GM12878 (cell line): ENCODE measurements at regions not wholly inside any gene's neighbourhood (a gene's known extent, or its start where the extent isn't known, plus 50 kb on each side); places are given as distances from the start of the nearest gene placed in this dataset.

Experiments used
- ATAC-seq: fragments of 200-7000 bp; cut with Tn5 transposase; 3 replicates; pipeline ENCODE4 v1.9.1; 2020; ENCODE audit warnings: mild to moderate bottlenecking, moderate library complexity
- BruUV-seq: library from RNA; stranded (reverse); fragments of 400-500 nt; replicated peaks from 2 replicates; lab custom pipeline; 2021; lab: Mats Ljungman, UMichigan
- CTCF ChIA-PET: fragments of 300-600 bp; sonication (Branson Sonifier 250); formaldehyde crosslinking; extraction: SDS; loops from one replicate; lab custom pipeline; 2021; ENCODE audit warnings: inconsistent platforms; lab: Yijun Ruan, JAX
- POLR2A ChIA-PET: fragments of 350-600 bp; formaldehyde crosslinking; extraction: SDS; loops from one replicate; lab custom pipeline; 2021; ENCODE audit warnings: inconsistent platforms; lab: Charles Lee
- RAD21 ChIA-PET: fragments of 300-600 bp; sonication (Branson Sonifier 250); formaldehyde crosslinking; loops from one replicate; lab custom pipeline; 2023; ENCODE audit warnings: antibody characterized with exemption; ENCODE audit not compliant: unreplicated experiment; lab: Charles Lee
- SMC1A ChIA-PET: fragments of 300-600 bp; sonication (Branson Sonifier 250); formaldehyde crosslinking; loops from one replicate; lab custom pipeline; 2023; ENCODE audit not compliant: unreplicated experiment, uncharacterized antibody; lab: Charles Lee
- DNase-seq: peaks from one replicate; pipeline ENCODE4 v3.0.0-alpha.2; 2011; ENCODE audit warnings: low read depth, low spot score
- FAIRE-seq: peaks from 3 replicates; lab custom pipeline; 2011; peaks lifted over from hg19 to GRCh38; lab: Jason Lieb, UNC
- H2AFZ ChIP-seq: 2 replicates; pipeline ENCODE4 v1.6.0; 2011; ENCODE audit warnings: low read depth, low read length, control low read depth; ENCODE audit not compliant: control insufficient read depth
- H3K27ac ChIP-seq: 2 replicates; pipeline ENCODE4 v1.5.1; 2011; ENCODE audit warnings: control low read depth; ENCODE audit not compliant: control insufficient read depth, insufficient read depth
- H3K27me3 ChIP-seq, 2 experiments: replicated peaks in 1 of 2; 2 replicates each; pipeline versions ENCODE4 v1.6.0 to v1.6.1; 2011; ENCODE audit warnings: low read length in 1 of 2; ENCODE audit not compliant: control insufficient read depth in 2 of 2, insufficient read depth in 2 of 2
- H3K36me3 ChIP-seq, 2 experiments: 2 replicates each; pipeline ENCODE4 v1.5.1; 2011; ENCODE audit warnings: low read length in 1 of 2; ENCODE audit not compliant: control insufficient read depth in 2 of 2, insufficient read depth in 2 of 2
- H3K4me1 ChIP-seq: 2 replicates; pipeline ENCODE4 v1.6.1; 2011; ENCODE audit warnings: mild to moderate bottlenecking, low read length, moderate library complexity, mixed read lengths; ENCODE audit not compliant: control insufficient read depth, insufficient read depth
- H3K4me2 ChIP-seq: 2 replicates; pipeline ENCODE4 v1.6.0; 2011; ENCODE audit warnings: control low read depth; ENCODE audit not compliant: control insufficient read depth, insufficient read depth
- H3K4me3 ChIP-seq: fragments of 200-600 bp; sonication (generic); 2 replicates; pipeline ENCODE4 v1.5.1; 2016
- H3K79me2 ChIP-seq: 2 replicates; pipeline ENCODE4 v1.6.0; 2011; ENCODE audit warnings: low read length; ENCODE audit not compliant: control insufficient read depth, insufficient read depth
- H3K9ac ChIP-seq: 2 replicates; pipeline ENCODE4 v1.8.0; 2011; ENCODE audit warnings: low read length, control low read depth, mixed read lengths; ENCODE audit not compliant: control insufficient read depth, insufficient read depth
- H3K9me3 ChIP-seq: replicated peaks from 3 replicates; pipeline ENCODE4 v1.5.1; 2011; ENCODE audit warnings: mild to moderate bottlenecking, low read length; ENCODE audit not compliant: control insufficient read depth, insufficient read depth
- H4K20me1 ChIP-seq: 2 replicates; pipeline ENCODE4 v1.6.0; 2011; ENCODE audit not compliant: control insufficient read depth, insufficient read depth
- ATF2 ChIP-seq: IDR thresholded peaks from 2 replicates; pipeline ENCODE4 v1.6.1; 2012; ENCODE audit warnings: low read length, inconsistent platforms
- BCLAF1 ChIP-seq: fragments of 450-650 bp; IDR thresholded peaks from 2 replicates; pipeline ENCODE4 v1.6.1; 2017; ENCODE audit warnings: antibody characterized with exemption, mild to moderate bottlenecking, moderate library complexity
- FOXM1 ChIP-seq: IDR thresholded peaks from 2 replicates; pipeline ENCODE4 v1.6.1; 2012; ENCODE audit warnings: low read depth, mild to moderate bottlenecking, inconsistent platforms, low read length, moderate library complexity
- IKZF2 ChIP-seq, 2 experiments: fragments of 450-650 bp; IDR thresholded peaks; 2 replicates each; pipeline ENCODE4 v1.6.1; 2017; ENCODE audit warnings: mild to moderate bottlenecking in 2 of 2, moderate library complexity in 2 of 2
- IRF3 ChIP-seq: fragments of 450-650 bp; IDR thresholded peaks from 2 replicates; pipeline ENCODE4 v1.6.1; 2014; ENCODE audit warnings: mild to moderate bottlenecking
- LARP7 ChIP-seq: fragments of 450-650 bp; IDR thresholded peaks from 2 replicates; pipeline ENCODE4 v1.6.1; 2017; ENCODE audit warnings: mild to moderate bottlenecking
- PAX8 ChIP-seq: fragments of 450-650 bp; IDR thresholded peaks from 2 replicates; pipeline ENCODE4 v1.6.1; 2017; ENCODE audit warnings: mild to moderate bottlenecking, moderate library complexity
- PBX3 ChIP-seq: IDR thresholded peaks from 2 replicates; pipeline ENCODE4 v1.6.1; 2011; ENCODE audit warnings: mild to moderate bottlenecking, low read depth, low read length, moderate library complexity; ENCODE audit not compliant: insufficient replicate concordance
- RELA ChIP-seq: fragments of 450-650 bp; IDR thresholded peaks from 2 replicates; pipeline ENCODE4 v1.8.0; 2014; ENCODE audit warnings: borderline replicate concordance; ENCODE audit not compliant: partially characterized antibody
- RELB ChIP-seq: fragments of 450-650 bp; IDR thresholded peaks from 2 replicates; pipeline ENCODE4 v1.6.1; 2017; ENCODE audit warnings: low read depth, mild to moderate bottlenecking, moderate library complexity
- SMC3 ChIP-seq: IDR thresholded peaks from 2 replicates; pipeline ENCODE4 v1.6.1; 2011; ENCODE audit warnings: low read length, improper control_type of control experiment, borderline replicate concordance
- SPI1 ChIP-seq: IDR thresholded peaks from 2 replicates; pipeline ENCODE4 v1.6.1; 2011; ENCODE audit warnings: low read depth, mild to moderate bottlenecking, low read length, moderate library complexity, borderline replicate concordance; ENCODE audit not compliant: insufficient read depth
- STAT1 ChIP-seq: fragments of 450-650 bp; conservative IDR thresholded peaks from 2 replicates; pipeline ENCODE4 v1.6.1; 2014; ENCODE audit warnings: antibody characterized with exemption, mild to moderate bottlenecking
- WGBS: methylation state at CpG from one replicate; pipeline ENCODE4 v1.1.6; 2016; ENCODE audit warnings: low lambda C conversion rate; ENCODE audit not compliant: insufficient replicate concordance, insufficient coverage; ENCODE audit errors: missing lambda C conversion rate; 5-methylcytosine and 5-hydroxymethylcytosine counted together
- in situ Hi-C: fragments of 300-500 bp; cut with MboI; formaldehyde crosslinking; loops from 9 replicates; pipeline ENCODE4 v1.14.3; 2018; ENCODE audit warnings: mixed read lengths
- intact Hi-C: fragments of 100-400 bp; cut with micrococcal nuclease; formaldehyde crosslinking; loops from one replicate; pipeline ENCODE4 v1.14.2; 2022; ENCODE audit not compliant: unreplicated experiment

- SMC1A ChIA-PET, result no interaction called here
- DNase-seq, result no peak
- no peaks in the 10 kb centered on the region for H3K79me2 ChIP-seq
- no peaks in the 10 kb centered on the region; the same call in 1 of the 3 replicates for H3K9me3 ChIP-seq
- in situ Hi-C loops (no loop called here), intact Hi-C loops (no loop called here)
- H4K20me1 ChIP-seq, result no peaks in the 10 kb centered on the region
- H3K4me2 ChIP-seq, result peak overlapping the region; percentile 28
- no peaks in the 10 kb centered on the region for H3K27me3 ChIP-seq
- WGBS, result 10% methylated on average over 3 of the region's 3 CpGs
- no peaks in the 10 kb centered on the region; the same call in 1 of the 2 replicates for H3K4me1 ChIP-seq
- no peak overlapping the region; the same call in 1 of the 2 replicates for H3K27ac ChIP-seq
- BruUV-seq, result no TSS peak
- H2AFZ ChIP-seq, result no peak overlapping the region
- POLR2A ChIA-PET, result no interaction called here
- no peak overlapping the region for H3K9ac ChIP-seq
- peak; percentile 64 for FAIRE-seq
- ATAC-seq, result peak; percentile 83
- RAD21 ChIA-PET, result interaction anchor here (1.4 kb wide), 1 partner anchor 237 kb away, joined by 4 read pairs; no protein-coding TSS in a partner anchor
- H3K4me3 ChIP-seq, result no peak overlapping the region
- CTCF ChIA-PET, result interaction anchor here (1.8 kb wide), 1 partner anchor 10 kb away, joined by 4 read pairs; no protein-coding TSS in a partner anchor
- no peaks in the 10 kb centered on the region for H3K36me3 ChIP-seq
- TF ChIP-seq PAX8 (no peak), FOXM1 (no peak), SPI1 (no peak), BCLAF1 (no peak), ATF2 (no peak), STAT1 (no peak), RELB (peak; percentile 75), SMC3 (no peak), RELA (no peak), LARP7 (no peak), IKZF2 (IDR thresholded peaks at IDR 0.05) (peak; percentile 21 to 65; a peak in 3 of 4 replicates), PBX3 (no peak), IRF3 (no peak)
Observed at GRCh38 chr9:16221822-16222547, 648.5 kb downstream of the BNC2 start.
